ENCODE measurements at regions not wholly inside any gene's neighbourhood (a gene's known extent, or its start where the extent isn't known, plus 50 kb on each side); places are given as distances from the start of the nearest gene placed in this dataset.
"Not testable (repeated sequence)": the region's sequence is repeated elsewhere in the genome, so short reads cannot be mapped to it uniquely, and the experiment has no call there.

GRCh38 chr2:176891857-176892256 is 320.7 kb upstream of the HNRNPA3 start:
- no peak for TF ChIP-seq CTCF (conservative IDR thresholded peaks at IDR 0.05)
- H3K4me3 Mint-ChIP-seq = no peak overlapping the region
- H3K4me1 Mint-ChIP-seq = no peaks in the 10 kb centered on the region
- no peak for DNase-seq (ENCODE audit: low read depth, low spot score)
- no peaks in the 10 kb centered on the region for H3K36me3 Mint-ChIP-seq (ENCODE audit: low read depth)
- H3K27me3 Mint-ChIP-seq (ENCODE audit: low read depth) = peaks cover 4% of the 10 kb centered on the region
- H3K27ac Mint-ChIP-seq (ENCODE audit: unreplicated experiment) = no peak overlapping the region
- peaks cover 2% of the 10 kb centered on the region for H3K9me3 Mint-ChIP-seq

GRCh38 chr2:176892676-176893226 is 319.8 kb upstream of the HNRNPA3 start:
- H3K4me1 Mint-ChIP-seq = no peaks in the 10 kb centered on the region
- peaks cover 4% of the 10 kb centered on the region for H3K27me3 Mint-ChIP-seq (ENCODE audit: low read depth)
- H3K27ac Mint-ChIP-seq (ENCODE audit: unreplicated experiment) = no peak overlapping the region
- H3K36me3 Mint-ChIP-seq (ENCODE audit: low read depth) = no peaks in the 10 kb centered on the region
- no peak for TF ChIP-seq CTCF (conservative IDR thresholded peaks at IDR 0.05)
- no peak overlapping the region for H3K4me3 Mint-ChIP-seq
- peaks cover 2% of the 10 kb centered on the region for H3K9me3 Mint-ChIP-seq
- DNase-seq (ENCODE audit: low read depth, low spot score) = no peak

GRCh38 chr2:176895158-176895557 is 317.4 kb upstream of the HNRNPA3 start:
- DNase-seq (ENCODE audit: low read depth, low spot score) = no peak
- H3K4me3 Mint-ChIP-seq = no peak overlapping the region
- no peaks in the 10 kb centered on the region for H3K4me1 Mint-ChIP-seq
- H3K9me3 Mint-ChIP-seq = peaks cover 2% of the 10 kb centered on the region
- no peak for TF ChIP-seq CTCF (conservative IDR thresholded peaks at IDR 0.05)
- no peaks in the 10 kb centered on the region for H3K36me3 Mint-ChIP-seq (ENCODE audit: low read depth)
- no peak overlapping the region for H3K27ac Mint-ChIP-seq (ENCODE audit: unreplicated experiment)
- H3K27me3 Mint-ChIP-seq (ENCODE audit: low read depth) = peaks cover 4% of the 10 kb centered on the region

- Mint-ChIP-seq H3K9me3 (peaks cover 3% of the 10 kb centered on the region), H3K36me3 (ENCODE audit: low read depth) (no peaks in the 10 kb centered on the region), H3K27ac (ENCODE audit: unreplicated experiment) (no peak overlapping the region), H3K4me1 (peaks cover 6% of the 10 kb centered on the region), H3K27me3 (ENCODE audit: low read depth) (peaks cover 3% of the 10 kb centered on the region), H3K4me3 (no peak overlapping the region)
- TF ChIP-seq CTCF (conservative IDR thresholded peaks at IDR 0.05) = no peak
- DNase-seq (ENCODE audit: low read depth, low spot score) = no peak
These were observed 310.1 kb upstream of the HNRNPA3 start for GRCh38 chr2:176902454-176902853.

- DNase-seq (ENCODE audit: low read depth, low spot score); H3K27me3 Mint-ChIP-seq (ENCODE audit: low read depth); H3K4me1 Mint-ChIP-seq; H3K4me3 Mint-ChIP-seq; H3K36me3 Mint-ChIP-seq (ENCODE audit: low read depth); H3K9me3 Mint-ChIP-seq; H3K27ac Mint-ChIP-seq (ENCODE audit: unreplicated experiment): not testable (repeated sequence)
These were observed 308.5 kb upstream of the HNRNPA3 start for GRCh38 chr2:176904053-176904452.

- Mint-ChIP-seq H3K27me3 (ENCODE audit: low read depth) (peaks cover 3% of the 10 kb centered on the region), H3K27ac (ENCODE audit: unreplicated experiment) (no peak overlapping the region), H3K4me1 (peaks cover 6% of the 10 kb centered on the region), H3K4me3 (no peak overlapping the region), H3K36me3 (ENCODE audit: low read depth) (no peaks in the 10 kb centered on the region), H3K9me3 (peaks cover 3% of the 10 kb centered on the region)
- no peak for TF ChIP-seq CTCF (conservative IDR thresholded peaks at IDR 0.05)
- no peak for DNase-seq (ENCODE audit: low read depth, low spot score)
These were observed 305.3 kb upstream of the HNRNPA3 start for GRCh38 chr2:176907341-176907740.

Measured in neural crest cell (in vitro differentiated cells).